NCI-H2227 treated with DMSO at 0.1 percent for 48 hours (cell line): ENCODE measurements at regions not wholly inside any gene's neighbourhood (a gene's known extent, or its start where the extent isn't known, plus 50 kb on each side); places are given as distances from the start of the nearest gene placed in this dataset.
"Not testable (repeated sequence)": the region's sequence is repeated elsewhere in the genome, so short reads cannot be mapped to it uniquely, and the experiment has no call there.

Experiments
- DNase-seq: peaks from one replicate; lab custom pipeline; 2025; lab: John Stamatoyannopoulos, UW

GRCh38 chr1:146883190-146883589 is 54.9 kb upstream of the NBPF12 start:
- DNase-seq, result not testable (repeated sequence)

GRCh38 chr1:146881096-146881495 is 57.0 kb upstream of the NBPF12 start:
- not testable (repeated sequence) for DNase-seq

DNA sequence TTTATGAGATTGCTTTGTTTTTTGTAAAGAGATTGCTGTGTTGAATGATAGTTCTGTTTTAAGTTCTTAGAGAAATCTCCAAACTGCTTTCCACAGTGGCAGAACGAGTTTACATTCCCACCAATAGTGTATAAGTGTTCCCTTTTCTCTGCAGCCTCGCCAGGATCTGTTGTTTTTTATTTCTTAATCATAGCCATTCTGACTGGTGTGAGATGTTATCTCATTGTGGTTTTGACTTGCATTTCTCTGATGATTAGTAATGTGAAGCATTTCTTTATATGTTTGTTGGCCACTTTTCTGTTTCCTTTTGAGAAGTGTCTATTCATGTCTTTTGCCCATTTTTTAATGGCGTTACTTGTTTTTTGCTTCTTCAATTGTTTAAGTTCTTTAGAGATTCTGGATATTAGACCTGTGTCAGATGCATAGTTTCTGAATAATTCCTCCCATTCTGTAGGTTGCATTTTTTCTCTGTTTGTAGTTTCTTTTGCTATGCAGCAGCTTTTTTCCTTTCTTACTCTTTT is 74.3 kb upstream of the NBPF12 start:
- not testable (repeated sequence) for DNase-seq

DNA sequence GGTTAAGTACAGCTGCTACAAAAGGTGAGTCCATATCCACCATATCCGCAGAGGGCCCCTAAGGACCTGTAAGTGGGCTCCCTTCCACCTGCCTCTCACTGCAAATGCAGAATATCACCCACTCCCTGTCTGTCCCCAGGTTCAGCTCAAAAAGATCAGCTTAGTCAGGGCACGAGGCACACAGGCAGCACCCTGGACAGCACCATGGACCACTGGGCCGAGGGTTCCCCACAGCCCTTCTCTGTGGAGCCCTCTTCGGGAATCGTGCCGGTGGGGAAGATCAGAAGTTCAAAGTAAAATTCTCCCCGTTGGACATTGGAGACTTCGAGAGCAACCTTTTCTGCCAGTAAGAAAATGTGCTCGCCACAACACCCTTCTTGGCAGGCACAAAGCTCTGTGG is 85.0 kb upstream of the NBPF12 start:
- not testable (repeated sequence) for DNase-seq

- DNase-seq, result not testable (repeated sequence)
Observed at GRCh38 chr1:146850352-146850889, 87.7 kb upstream of the NBPF12 start.

- not testable (repeated sequence) for DNase-seq
Observed at GRCh38 chr1:146838725-146839124, 99.4 kb upstream of the NBPF12 start.

- DNase-seq, result not testable (repeated sequence)
Observed at GRCh38 chr1:146826957-146827356, 111.2 kb upstream of the NBPF12 start.

DNA sequence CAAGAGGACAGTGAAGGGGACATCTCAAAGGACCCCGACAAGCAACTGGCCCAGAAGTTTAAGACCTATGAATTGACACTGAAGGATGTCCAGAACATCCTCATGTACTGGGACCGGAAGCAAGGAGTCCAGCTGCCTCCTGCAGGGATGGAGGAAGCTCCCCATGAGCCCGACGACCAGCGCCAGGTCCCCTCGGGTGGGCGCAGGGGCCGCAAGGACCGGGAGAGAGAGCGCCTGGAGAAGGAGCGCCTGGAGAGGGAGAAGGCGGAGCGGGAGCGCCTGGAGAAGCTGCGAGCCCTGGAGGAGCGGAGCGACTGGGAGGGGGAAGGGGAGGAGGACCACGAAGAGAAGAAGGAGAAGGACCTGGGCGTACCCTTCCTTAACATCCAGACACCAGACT is 143.9 kb upstream of the NBPF12 start:
- DNase-seq, result not testable (repeated sequence)

DNA sequence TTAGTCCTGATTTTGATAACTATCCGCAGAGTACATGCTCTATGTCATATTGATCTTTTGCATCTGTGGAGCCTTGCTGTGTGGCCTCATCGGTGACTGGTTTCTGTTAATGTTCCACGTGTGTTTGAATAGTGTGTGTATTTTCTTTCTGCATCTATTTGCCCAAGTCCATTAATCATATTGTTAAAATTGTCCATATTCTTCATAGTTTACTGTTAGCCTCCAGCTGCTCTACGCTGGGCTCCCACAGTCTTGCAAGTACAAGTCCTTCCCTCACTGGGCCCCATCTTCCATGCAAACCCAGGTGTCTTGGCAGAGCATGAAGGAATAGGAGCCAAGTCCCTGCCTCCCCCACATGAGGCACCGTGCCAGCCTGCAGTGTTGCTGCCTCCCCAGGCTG is 145.4 kb upstream of the NBPF12 start:
- DNase-seq, result not testable (repeated sequence)

- DNase-seq, result not testable (repeated sequence)
Observed at GRCh38 chr1:146784212-146784940, 153.7 kb upstream of the NBPF12 start.

DNA sequence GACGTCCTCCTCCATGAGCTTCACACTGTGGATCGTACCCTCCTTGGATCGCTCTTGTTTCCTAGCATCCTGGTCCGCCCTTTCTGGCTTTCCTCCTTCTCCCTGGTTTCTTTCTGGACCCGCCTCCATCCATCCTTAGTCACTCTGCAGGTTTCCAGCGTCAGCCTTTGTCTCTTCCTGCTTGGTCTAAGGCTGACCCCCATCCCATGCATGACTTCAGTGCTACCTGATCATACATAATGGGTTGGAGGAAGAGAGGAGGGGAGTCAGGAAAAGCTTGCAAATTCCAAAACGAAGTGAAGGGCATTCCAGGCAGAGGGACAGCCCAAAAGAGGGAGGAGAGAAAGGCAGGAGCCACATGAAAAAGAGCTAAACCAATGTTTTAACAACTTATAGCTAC is 156.9 kb upstream of the NBPF12 start:
- not testable (repeated sequence) for DNase-seq

DNA sequence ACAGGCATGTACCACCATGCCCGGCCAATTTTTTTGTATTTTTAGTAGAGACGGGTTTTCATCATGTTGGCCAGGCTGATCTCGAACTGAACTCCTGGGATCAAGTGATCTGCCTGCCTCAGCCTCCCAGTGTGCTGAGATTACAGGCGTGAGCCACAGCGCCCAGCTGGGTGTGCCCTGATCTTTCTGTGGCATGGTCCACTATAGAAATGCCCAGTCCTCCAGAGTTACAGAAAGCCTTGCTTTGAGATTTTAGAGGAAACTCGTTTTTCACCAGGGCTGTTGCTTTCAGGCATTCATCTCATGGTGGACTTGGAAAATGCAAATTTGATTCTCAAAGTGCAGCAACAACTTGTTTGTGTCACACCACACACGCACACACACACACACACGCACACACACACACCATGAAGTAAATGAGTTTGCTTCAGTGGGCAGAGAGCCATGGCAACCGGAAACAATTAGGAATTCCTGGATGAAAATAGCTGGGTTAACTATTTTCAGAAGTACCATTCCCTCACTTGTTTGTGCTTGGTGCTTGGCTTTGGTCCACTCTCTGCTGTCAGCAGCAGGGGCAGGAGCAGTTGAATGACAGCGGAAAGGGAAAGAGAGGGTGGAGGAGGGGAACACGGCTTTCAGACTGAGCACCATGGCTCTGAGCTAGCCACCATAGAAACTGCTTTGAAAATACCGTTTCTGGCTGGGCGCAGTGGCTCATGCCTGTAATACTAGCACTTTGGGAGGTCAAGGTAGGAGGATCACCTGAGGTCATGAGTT is 160.1 kb upstream of the NBPF12 start:
- DNase-seq, result not testable (repeated sequence)

- DNase-seq, result not testable (repeated sequence)
Observed at GRCh38 chr1:146774988-146775387, 163.1 kb upstream of the NBPF12 start.

- DNase-seq, result not testable (repeated sequence)
Observed at GRCh38 chr1:146774271-146774670, 163.9 kb upstream of the NBPF12 start.

GRCh38 chr1:146771409-146771808 is 166.7 kb upstream of the NBPF12 start:
- not testable (repeated sequence) for DNase-seq

- DNase-seq, result not testable (repeated sequence)
Observed at GRCh38 chr1:146770998-146771397, 167.1 kb upstream of the NBPF12 start.

DNA sequence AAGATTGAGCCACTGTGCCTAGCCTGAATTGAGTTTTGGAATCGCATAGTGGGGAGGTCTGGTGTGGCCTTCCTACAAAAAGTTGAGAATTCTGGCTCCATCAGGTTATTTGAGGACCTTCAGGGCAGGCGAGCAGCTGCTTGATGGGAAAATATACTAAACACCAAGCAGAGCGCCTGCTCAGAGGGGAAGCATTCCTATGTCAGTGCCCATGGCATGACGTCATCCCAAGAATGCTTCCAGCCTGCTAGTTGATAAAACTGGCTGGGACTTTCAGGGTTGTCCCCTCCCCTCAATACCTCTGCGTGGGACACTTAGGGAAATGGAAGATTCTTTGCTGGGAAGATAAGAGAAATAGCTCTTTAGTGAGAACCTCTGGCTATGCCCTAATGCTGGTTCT is 174.9 kb upstream of the NBPF12 start:
- not testable (repeated sequence) for DNase-seq

DNA sequence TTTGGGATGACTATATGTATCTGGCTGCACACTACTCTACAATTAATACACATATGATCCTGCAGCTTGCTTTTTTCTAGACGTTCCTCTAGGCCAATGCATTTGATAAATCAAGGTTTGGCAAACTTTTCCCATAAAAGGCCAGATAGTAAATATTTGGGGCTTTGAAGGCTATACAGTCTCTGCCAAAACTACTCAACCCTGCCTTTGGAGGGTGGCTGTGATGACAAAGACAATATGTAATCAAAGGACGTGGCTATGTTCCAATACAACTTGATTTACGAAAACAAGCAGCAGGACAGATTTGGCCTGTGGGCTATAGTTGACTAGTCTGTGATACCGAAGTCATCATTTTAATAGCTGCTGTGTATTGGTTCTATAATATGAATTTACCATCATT is 181.3 kb upstream of the NBPF12 start:
- not testable (repeated sequence) for DNase-seq

DNA sequence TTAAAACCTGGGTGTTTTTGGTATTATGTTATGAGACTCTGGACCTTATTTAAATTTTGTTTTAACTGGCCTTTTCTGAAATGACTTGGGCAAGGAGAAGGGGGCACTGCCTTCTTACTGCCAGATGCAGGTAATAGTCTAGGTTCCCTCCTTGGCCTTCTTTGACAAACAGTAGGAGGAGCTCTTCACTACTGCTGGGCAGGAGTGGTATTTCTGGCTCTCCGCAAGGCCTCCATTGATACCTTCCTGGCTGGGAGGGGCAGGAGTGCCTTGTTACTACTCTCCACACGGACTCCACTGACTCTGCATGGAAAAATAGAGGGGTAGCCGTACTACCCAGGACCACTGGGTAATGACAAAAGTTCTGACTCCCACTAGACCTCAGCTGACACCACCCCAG is 189.4 kb upstream of the NBPF12 start:
- DNase-seq, result not testable (repeated sequence)

DNA sequence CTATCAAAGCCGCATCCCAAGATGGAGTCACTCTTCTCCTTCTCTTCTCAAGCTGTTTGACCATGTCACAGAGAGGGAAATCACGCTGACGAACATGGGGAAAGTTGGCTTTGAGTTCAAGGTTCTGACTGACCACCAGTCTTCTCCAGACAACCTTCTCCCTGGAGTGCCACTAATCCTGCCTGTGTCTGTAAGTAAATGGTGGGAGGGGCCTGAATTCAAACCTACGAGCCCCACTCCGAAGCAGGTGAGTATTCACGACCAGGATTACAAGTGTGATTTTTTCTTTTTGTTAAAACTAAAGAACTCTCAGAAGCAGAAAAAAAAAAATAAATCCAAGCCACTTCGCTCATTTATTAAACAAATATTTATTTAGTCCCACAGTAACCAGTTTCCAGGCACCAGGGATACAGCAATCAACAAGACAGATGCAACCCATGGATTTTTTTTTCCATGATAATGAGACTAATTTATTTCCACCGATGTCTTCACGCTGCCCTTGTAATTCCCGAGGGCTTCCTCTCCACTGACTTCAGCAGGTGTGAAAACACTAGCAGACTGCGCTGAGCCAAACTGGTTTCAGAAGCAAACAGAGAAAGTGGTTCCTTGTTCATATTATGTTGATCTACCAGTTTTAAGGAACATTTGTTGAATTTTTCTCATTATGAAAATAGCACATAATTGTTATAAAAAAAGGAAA is 206.0 kb upstream of the NBPF12 start:
- not testable (repeated sequence) for DNase-seq

DNA sequence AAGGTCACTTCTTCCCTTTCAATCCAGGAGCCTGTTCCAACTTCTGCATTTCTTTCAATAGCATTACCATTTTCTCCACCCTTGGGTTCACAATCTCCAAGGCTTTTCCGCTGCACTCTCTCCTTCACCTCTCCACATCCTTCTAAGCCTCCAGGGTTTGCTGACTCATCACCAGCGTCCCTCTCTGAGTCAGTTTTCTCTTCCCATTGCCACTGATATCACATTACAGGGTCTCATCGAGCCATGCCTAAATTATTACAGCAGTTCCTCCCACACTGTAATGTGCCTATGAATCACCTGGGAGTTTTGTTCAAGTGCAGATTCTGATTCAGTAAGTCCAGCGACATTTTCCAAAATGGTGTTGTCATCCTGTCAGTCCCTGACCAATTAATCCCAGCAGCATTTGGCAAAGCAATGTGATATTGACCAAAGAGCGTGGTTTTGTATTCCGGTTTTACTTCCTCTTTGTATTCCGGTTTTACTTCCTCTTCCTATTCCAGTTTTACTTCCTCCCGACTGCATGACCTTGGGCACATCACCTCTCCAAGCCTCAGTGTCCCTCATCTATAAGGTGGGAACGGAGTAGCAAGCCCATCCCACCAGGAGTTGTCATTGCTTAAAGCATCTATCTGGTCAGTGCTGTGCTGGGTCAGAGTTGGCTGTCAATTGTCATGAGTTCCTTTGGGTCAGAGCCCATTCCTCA is 208.3 kb upstream of the NBPF12 start:
- not testable (repeated sequence) for DNase-seq
